HCT116 (cell line): ENCODE measurements at regions not wholly inside any gene's neighbourhood (a gene's known extent, or its start where the extent isn't known, plus 50 kb on each side); places are given as distances from the start of the nearest gene placed in this dataset.

Experiments used
- ATAC-seq: fragments of 200-7000 bp; cut with Tn5 transposase; 2 replicates; pipeline ENCODE4 v1.9.1; 2020; ENCODE audit warnings: mild to moderate bottlenecking, moderate library complexity
- BruUV-seq: library from RNA; stranded (reverse); fragments of 400-500 nt; replicated peaks from 2 replicates; lab custom pipeline; 2021; lab: Mats Ljungman, UMichigan
- CTCF ChIA-PET: fragments of 300-600 bp; sonication (Branson Sonifier 250); formaldehyde crosslinking; loops from one replicate; lab custom pipeline; 2021; ENCODE audit warnings: antibody characterized with exemption; lab: Charles Lee
- POLR2A ChIA-PET: fragments of 300-600, 350-600 bp; sonication (Branson Sonifier 250); formaldehyde crosslinking; loops from one replicate; lab custom pipeline; 2021; ENCODE audit warnings: antibody characterized with exemption; lab: Charles Lee
- RAD21 ChIA-PET, 2 experiments: fragments of 300-600 bp; sonication (Branson Sonifier 250); formaldehyde crosslinking; loops; one replicate each; lab custom pipeline; 2023; ENCODE audit warnings: low total read pairs in 2 of 2; ENCODE audit not compliant: uncharacterized antibody in 2 of 2, unreplicated experiment in 2 of 2, low non-redundant PET in 1 of 2; lab: Charles Lee
- DNase-seq: peaks from one replicate; pipeline ENCODE4 v3.0.0-alpha.2; 2010; ENCODE audit warnings: low read depth, low spot score
- H2AFZ ChIP-seq: fragments of 200-600 bp; shearing (Covaris generic), sonication (generic); 2 replicates; pipeline ENCODE4 v1.6.1; 2017; ENCODE audit warnings: low read depth, mixed run types, mixed read lengths, antibody characterized with exemption, low read length; ENCODE audit not compliant: poor library complexity, severe bottlenecking
- H3K27ac ChIP-seq: 2 replicates; pipeline ENCODE4 v1.5.1; 2012; ENCODE audit warnings: low read depth, low read length
- H3K27me3 ChIP-seq: fragments of 200-600 bp; sonication (generic); 2 replicates; pipeline ENCODE4 v1.6.1; 2016; ENCODE audit warnings: mixed run types, low read length, mixed read lengths; ENCODE audit not compliant: insufficient read depth
- H3K36me3 ChIP-seq, 2 experiments: fragments of 200-500 bp in 1 of 2; fragments of 200-600 bp in 1 of 2; sonication (Bioruptor generic) in 1 of 2; sonication (generic) in 1 of 2; 2 replicates each; pipeline versions ENCODE4 v1.5.1 to v1.6.1; 2014 to 2016; ENCODE audit warnings: low read length in 2 of 2, inconsistent platforms in 1 of 2, mixed read lengths in 1 of 2, mixed run types in 1 of 2; ENCODE audit not compliant: insufficient read depth in 2 of 2, control insufficient read depth in 1 of 2
- H3K4me1 ChIP-seq, 2 experiments: fragments of 200-600 bp in 1 of 2; sonication (generic) in 1 of 2; 2 replicates each; pipeline versions ENCODE4 v1.5.1 to v1.6.1; 2012 to 2017; ENCODE audit warnings: low read length in 2 of 2, inconsistent platforms in 1 of 2, mild to moderate bottlenecking in 1 of 2, mixed read lengths in 1 of 2, mixed run types in 1 of 2, moderate library complexity in 1 of 2; ENCODE audit not compliant: insufficient read depth in 2 of 2, control insufficient read depth in 1 of 2
- H3K4me2 ChIP-seq: fragments of 200-600 bp; sonication (generic); 2 replicates; pipeline ENCODE4 v1.6.1; 2017; ENCODE audit warnings: mixed run types, low read length, mixed read lengths
- H3K4me3 ChIP-seq, 2 experiments: fragments of 200-600 bp in 1 of 2; sonication (generic) in 1 of 2; replicated peaks in 1 of 2; 2 replicates each; pipeline ENCODE4 v1.5.1; 2011 to 2016; ENCODE audit warnings: low read length in 2 of 2, control low read depth in 1 of 2, low read depth in 1 of 2, mild to moderate bottlenecking in 1 of 2, mixed read lengths in 1 of 2, mixed run types in 1 of 2
- H3K79me2 ChIP-seq: fragments of 200-600 bp; sonication (generic); 2 replicates; pipeline ENCODE4 v1.6.1; 2017; ENCODE audit warnings: mild to moderate bottlenecking, mixed run types, low read length, moderate library complexity, mixed read lengths; ENCODE audit not compliant: insufficient read depth
- H3K9ac ChIP-seq: fragments of 200-600 bp; sonication (generic); 2 replicates; pipeline ENCODE4 v1.6.1; 2016; ENCODE audit warnings: low read length, mixed read lengths
- H3K9me2 ChIP-seq: fragments of 200-600 bp; sonication (generic), shearing (Covaris generic); 2 replicates; pipeline ENCODE4 v1.6.1; 2017; ENCODE audit warnings: mixed run types, mild to moderate bottlenecking, moderate library complexity; ENCODE audit not compliant: insufficient read depth
- H3K9me3 ChIP-seq, 2 experiments: fragments of 200-500 bp in 1 of 2; fragments of 200-600 bp in 1 of 2; sonication (Bioruptor generic) in 1 of 2; sonication (generic) in 1 of 2; 2 replicates each; pipeline ENCODE4 v1.6.1; 2014 to 2017; ENCODE audit warnings: low read length in 2 of 2, mixed read lengths in 2 of 2, inconsistent platforms in 1 of 2, low read depth in 1 of 2, mild to moderate bottlenecking in 1 of 2, mixed run types in 1 of 2, moderate library complexity in 1 of 2; ENCODE audit not compliant: control insufficient read depth in 1 of 2, insufficient read depth in 1 of 2
- H4K20me1 ChIP-seq: fragments of 200-600 bp; sonication (generic), shearing (Covaris generic); 2 replicates; pipeline ENCODE4 v1.6.1; 2017; ENCODE audit warnings: mixed run types, mild to moderate bottlenecking, moderate library complexity; ENCODE audit not compliant: insufficient read depth
- CBX3 ChIP-seq: IDR thresholded peaks from 2 replicates; pipeline ENCODE4 v1.6.1; 2012; ENCODE audit warnings: low read depth
- EGR1 ChIP-seq: IDR thresholded peaks from 2 replicates; pipeline ENCODE4 v1.6.1; 2012; ENCODE audit warnings: low read depth
- ELF1 ChIP-seq: IDR thresholded peaks from 2 replicates; pipeline ENCODE4 v1.6.1; 2012; ENCODE audit warnings: low read depth, borderline replicate concordance
- EZH2 ChIP-seq: fragments of 200-600 bp; sonication (generic); IDR thresholded peaks from 2 replicates; pipeline ENCODE4 v1.6.1; 2017; ENCODE audit warnings: antibody characterized with exemption, mixed run types
- EZH2phosphoT487 ChIP-seq: fragments of 200-600 bp; IDR thresholded peaks from 2 replicates; pipeline ENCODE4 v1.6.1; 2018; ENCODE audit warnings: antibody characterized with exemption, borderline replicate concordance
- FOSL1 ChIP-seq: IDR thresholded peaks from 2 replicates; pipeline ENCODE4 v1.6.1; 2012; ENCODE audit warnings: low read depth
- MAX ChIP-seq: IDR thresholded peaks from 2 replicates; pipeline ENCODE4 v1.6.1; 2012
- POLR2A ChIP-seq: IDR thresholded peaks from 2 replicates; pipeline ENCODE4 v1.7.0; 2011; ENCODE audit warnings: borderline replicate concordance; ENCODE audit not compliant: insufficient read depth, insufficient read length; ENCODE audit errors: extremely low read depth
- RAD21 ChIP-seq: IDR thresholded peaks from 2 replicates; pipeline ENCODE4 v1.6.1; 2012; ENCODE audit warnings: low read depth, mild to moderate bottlenecking
- REST ChIP-seq: IDR thresholded peaks from 2 replicates; pipeline ENCODE4 v1.6.1; 2012; ENCODE audit warnings: low read depth
- SIN3A ChIP-seq: IDR thresholded peaks from 2 replicates; pipeline ENCODE4 v1.6.1; 2012; ENCODE audit warnings: low read depth
- SRF ChIP-seq: IDR thresholded peaks from 2 replicates; pipeline ENCODE4 v1.6.1; 2012; ENCODE audit warnings: low read depth
- TCF7L2 ChIP-seq: IDR thresholded peaks from 2 replicates; pipeline ENCODE4 v1.7.0; 2011; ENCODE audit warnings: borderline replicate concordance, inconsistent platforms; ENCODE audit not compliant: insufficient read depth, insufficient read length; ENCODE audit errors: extremely low read depth
- YY1 ChIP-seq: IDR thresholded peaks from 2 replicates; pipeline ENCODE4 v1.6.1; 2011; ENCODE audit warnings: low read length, low read depth, moderate library complexity, mild to moderate bottlenecking; ENCODE audit not compliant: insufficient replicate concordance; ENCODE audit errors: extremely low read depth
- ZFX ChIP-seq: fragments of 450-650 bp; IDR thresholded peaks from 2 replicates; pipeline ENCODE4 v1.6.1; 2017
- ZNF274 ChIP-seq: fragments of 200-500 bp; sonication (Bioruptor generic); IDR thresholded peaks from 2 replicates; pipeline ENCODE4 v1.6.1; 2014; ENCODE audit warnings: mild to moderate bottlenecking, low read depth, low read length, inconsistent platforms
- intact Hi-C: fragments of 100-400 bp; cut with micrococcal nuclease; formaldehyde crosslinking; loops from 2 replicates; pipeline ENCODE4 v1.10.0; 2022
- TF ChIP-seq, protein P1 (sequence below), 3 experiments: fragments of 200-600 bp in 1 of 3; sonication (generic) in 1 of 3; IDR thresholded peaks in 2 of 3; conservative IDR thresholded peaks in 1 of 3; 2 replicates each; pipeline ENCODE4 v1.5.1; 2012 to 2017; ENCODE audit warnings: low read depth in 2 of 3, low read length in 2 of 3, antibody characterized with exemption in 1 of 3, borderline replicate concordance in 1 of 3, control low read depth in 1 of 3, mild to moderate bottlenecking in 1 of 3, mixed read lengths in 1 of 3, mixed run types in 1 of 3, moderate library complexity in 1 of 3; ENCODE audit not compliant: insufficient read depth in 1 of 3

- DNase-seq: no peak
- Histone ChIP-seq H3K4me1 (no peaks in the 10 kb centered on the region), H3K9me3 (0 out of 4 replicates have a peak, but pooled peaks cover 0 to 3% of the 10 kb centered on the region in 2 experiments), H3K9ac (no peak overlapping the region), H3K4me2 (no peak overlapping the region), H2AFZ (no peak overlapping the region), H3K27ac (no peak overlapping the region)
- BruUV-seq: no TSS peak
- intact Hi-C loops: no loop called here
- POLR2A ChIA-PET: no interaction called here
- RAD21 ChIA-PET: no interaction called here
- ATAC-seq: no peak
- CTCF ChIA-PET: no interaction called here
- TF ChIP-seq SIN3A: no peak
- no peak for TF ChIP-seq CBX3
- TF ChIP-seq FOSL1: no peak
- no peak for TF ChIP-seq MAX
- no peak for TF ChIP-seq ZNF274
- no peak for TF ChIP-seq SRF
- no peak for TF ChIP-seq EZH2
- no peak for TF ChIP-seq ELF1
- TF ChIP-seq EZH2phosphoT487: no peak
- TF ChIP-seq, all 23 proteins: peak for 0
- no peaks in the 10 kb centered on the region for H3K79me2 ChIP-seq
- H3K4me3 ChIP-seq: no peak overlapping the region
- no peaks in the 10 kb centered on the region for H4K20me1 ChIP-seq
- no peaks in the 10 kb centered on the region for H3K9me2 ChIP-seq
- H3K36me3 ChIP-seq: no peaks in the 10 kb centered on the region
- no peaks in the 10 kb centered on the region for H3K27me3 ChIP-seq
These were observed 513.7 kb upstream of the PLXNA2 start for GRCh38 chr1:208757846-208758245.

DNA sequence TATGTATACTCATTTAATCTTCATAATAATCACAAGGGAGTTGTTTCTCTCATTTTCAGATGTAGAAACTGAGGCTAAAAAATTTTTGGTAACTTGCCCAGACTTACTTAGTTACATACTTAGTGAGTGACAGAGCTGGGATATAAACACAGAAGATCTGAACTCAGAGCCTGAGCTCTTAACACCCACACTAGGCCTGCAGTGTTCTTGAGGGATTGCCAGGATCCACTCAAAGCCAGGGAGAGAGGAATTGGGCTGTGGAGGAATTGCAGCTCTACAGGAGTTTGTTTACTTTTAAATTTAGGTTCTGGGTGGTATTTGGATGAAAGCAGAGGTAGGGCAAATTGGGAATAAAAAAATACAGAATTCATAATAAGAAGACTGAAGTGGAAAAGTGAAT lies 515.1 kb upstream of the PLXNA2 start:
- CTCF ChIA-PET: no interaction called here
- Histone ChIP-seq H3K36me3 (no peaks in the 10 kb centered on the region), H3K4me2 (no peak overlapping the region), H3K4me1 (no peaks in the 10 kb centered on the region), H3K79me2 (no peaks in the 10 kb centered on the region), H4K20me1 (no peaks in the 10 kb centered on the region), H3K27me3 (no peaks in the 10 kb centered on the region), H3K27ac (no peak overlapping the region), H3K9me2 (no peaks in the 10 kb centered on the region), H3K9ac (no peak overlapping the region), H3K4me3 (no peak overlapping the region), H2AFZ (no peak overlapping the region), H3K9me3 (0 out of 4 replicates have a peak, but pooled peaks cover 0 to 3% of the 10 kb centered on the region in 2 experiments)
- POLR2A ChIA-PET: no interaction called here
- no peak for DNase-seq
- intact Hi-C loops: no loop called here
- BruUV-seq: no TSS peak
- ATAC-seq: no peak
- RAD21 ChIA-PET: no interaction called here
- no peak for TF ChIP-seq EGR1
- no peak for TF ChIP-seq EZH2
- TF ChIP-seq ZNF274: no peak
- TF ChIP-seq CBX3: no peak
- TF ChIP-seq YY1: no peak
- TF ChIP-seq TCF7L2: no peak
- TF ChIP-seq EZH2phosphoT487: no peak
- TF ChIP-seq ZFX: no peak
- TF ChIP-seq RAD21: no peak
- TF ChIP-seq FOSL1: no peak
- TF ChIP-seq, protein P1, sequence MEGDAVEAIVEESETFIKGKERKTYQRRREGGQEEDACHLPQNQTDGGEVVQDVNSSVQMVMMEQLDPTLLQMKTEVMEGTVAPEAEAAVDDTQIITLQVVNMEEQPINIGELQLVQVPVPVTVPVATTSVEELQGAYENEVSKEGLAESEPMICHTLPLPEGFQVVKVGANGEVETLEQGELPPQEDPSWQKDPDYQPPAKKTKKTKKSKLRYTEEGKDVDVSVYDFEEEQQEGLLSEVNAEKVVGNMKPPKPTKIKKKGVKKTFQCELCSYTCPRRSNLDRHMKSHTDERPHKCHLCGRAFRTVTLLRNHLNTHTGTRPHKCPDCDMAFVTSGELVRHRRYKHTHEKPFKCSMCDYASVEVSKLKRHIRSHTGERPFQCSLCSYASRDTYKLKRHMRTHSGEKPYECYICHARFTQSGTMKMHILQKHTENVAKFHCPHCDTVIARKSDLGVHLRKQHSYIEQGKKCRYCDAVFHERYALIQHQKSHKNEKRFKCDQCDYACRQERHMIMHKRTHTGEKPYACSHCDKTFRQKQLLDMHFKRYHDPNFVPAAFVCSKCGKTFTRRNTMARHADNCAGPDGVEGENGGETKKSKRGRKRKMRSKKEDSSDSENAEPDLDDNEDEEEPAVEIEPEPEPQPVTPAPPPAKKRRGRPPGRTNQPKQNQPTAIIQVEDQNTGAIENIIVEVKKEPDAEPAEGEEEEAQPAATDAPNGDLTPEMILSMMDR (IDR thresholded peaks at IDR 0.05 in 2 of 3, conservative IDR thresholded peaks at IDR 0.05 in 1 of 3; ENCODE audit: borderline replicate concordance in 1 of 3, insufficient read depth in 1 of 3, low read depth in 2 of 3, low read length in 2 of 3): no peak
- TF ChIP-seq REST: no peak
- no peak for TF ChIP-seq POLR2A
